GM19239 (cell line): ENCODE measurements at regions not wholly inside any gene's neighbourhood (a gene's known extent, or its start where the extent isn't known, plus 50 kb on each side); places are given as distances from the start of the nearest gene placed in this dataset.
"Not testable (repeated sequence)": the region's sequence is repeated elsewhere in the genome, so short reads cannot be mapped to it uniquely, and the experiment has no call there.

Experiments used
- DNase-seq: peaks from one replicate; pipeline ENCODE4 v3.0.0; 2011; ENCODE audit warnings: low spot score; ENCODE audit not compliant: insufficient read length
- FAIRE-seq: peaks from 2 replicates; lab custom pipeline; 2011; peaks lifted over from hg19 to GRCh38; lab: Jason Lieb, UNC

DNA sequence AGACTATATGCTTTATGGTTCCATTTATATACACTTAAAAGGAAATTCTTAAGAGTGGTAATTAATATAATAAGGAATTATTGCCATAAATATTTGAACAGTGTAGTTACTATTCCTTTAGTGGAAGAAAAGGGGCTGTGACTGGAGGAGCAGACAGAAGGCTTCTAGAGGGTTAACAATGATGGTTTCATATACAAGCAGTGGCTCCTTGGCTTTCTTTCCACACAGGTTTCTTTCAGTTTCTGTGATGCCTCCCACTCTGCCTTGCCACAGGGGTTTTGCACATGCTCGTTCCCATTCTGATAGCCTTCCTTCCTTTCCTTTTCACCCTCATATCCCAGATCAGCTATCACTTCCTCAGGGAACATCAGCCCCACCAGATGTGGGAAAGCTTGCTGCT, 108.8 kb upstream of the LYSMD4 start:
- DNase-seq: no peak
- FAIRE-seq: no peak

DNA sequence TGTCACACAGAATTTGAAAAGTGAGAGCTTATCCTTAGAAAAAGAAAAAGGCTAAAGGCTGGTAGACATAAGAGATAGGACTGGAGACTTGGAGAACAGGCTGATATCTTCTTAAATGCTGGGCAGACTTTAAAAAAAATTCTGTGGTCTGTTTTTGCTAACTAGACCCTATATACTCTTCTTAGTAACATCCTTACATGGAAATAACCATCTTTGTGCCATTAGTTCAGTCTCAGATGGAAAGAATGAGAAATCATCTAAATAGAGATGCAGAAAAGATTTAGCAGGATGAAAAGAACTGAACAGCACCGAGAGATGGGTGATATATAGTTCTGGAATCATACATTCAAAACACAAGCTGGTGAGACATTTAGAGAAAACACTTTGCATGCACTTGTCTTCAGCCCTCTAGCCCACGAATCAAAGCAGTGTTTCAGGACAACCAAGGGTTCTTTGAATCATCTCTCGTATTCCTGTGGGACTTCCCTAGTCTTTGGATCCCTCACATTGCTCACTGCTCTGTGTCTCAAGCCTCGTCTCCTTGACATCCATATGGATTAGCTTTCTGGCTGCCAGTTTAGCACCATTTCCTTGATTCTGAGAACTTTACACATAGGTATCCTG, 93.0 kb upstream of the LYSMD4 start:
- DNase-seq (no peak), FAIRE-seq (no peak)

DNA sequence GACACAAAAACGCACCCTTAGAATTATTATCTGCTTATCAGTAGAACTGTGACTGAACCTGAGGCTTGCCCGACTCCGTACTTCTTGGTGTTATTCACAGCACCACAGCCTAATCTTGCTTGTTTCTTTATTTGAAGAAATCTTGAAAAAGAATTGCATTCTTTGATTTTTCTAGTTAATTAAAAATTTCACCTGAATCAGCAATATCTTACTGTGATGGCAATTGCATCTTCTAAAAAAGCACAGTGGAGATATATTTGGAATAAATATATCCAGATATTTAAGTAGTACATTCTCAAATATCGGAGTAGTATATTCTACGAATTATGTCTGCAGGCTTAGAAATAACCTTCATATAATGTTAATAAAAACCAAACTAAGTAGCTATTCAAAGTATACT, 90.1 kb upstream of the LYSMD4 start:
- DNase-seq (no peak), FAIRE-seq (no peak)

DNA sequence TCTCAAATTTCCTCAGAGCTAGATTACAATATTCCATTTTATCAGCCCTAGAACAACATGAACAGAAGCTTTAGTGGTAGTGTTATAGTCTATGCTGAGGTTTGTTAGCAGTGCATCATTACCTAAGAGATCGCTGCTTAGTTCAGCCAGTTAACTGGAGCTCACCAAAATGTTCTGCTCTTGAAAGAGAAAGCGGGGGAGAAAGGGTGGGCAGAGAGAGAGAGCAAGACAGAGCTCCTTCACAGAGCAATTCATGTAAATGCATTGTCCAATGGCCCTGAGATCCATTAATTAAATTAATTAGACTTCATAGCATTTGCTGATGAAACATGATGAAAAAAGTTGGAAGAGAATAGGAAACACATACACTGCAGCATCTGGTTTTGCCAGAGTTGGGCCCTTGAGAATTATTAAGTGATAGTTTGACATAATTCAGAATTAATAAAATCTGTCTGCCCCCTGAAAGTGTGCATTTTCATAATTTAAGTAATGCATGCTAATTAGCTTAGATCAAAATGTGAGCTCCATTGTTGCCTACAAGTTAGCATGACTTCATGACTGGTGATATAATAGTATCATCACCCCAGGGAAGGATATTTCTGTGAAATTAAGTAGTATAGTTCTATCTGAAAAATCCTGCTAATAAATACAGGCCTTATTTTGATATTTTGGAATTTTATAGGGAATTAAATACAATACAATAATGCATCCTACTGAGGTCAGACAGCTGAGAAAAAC, 86.9 kb upstream of the LYSMD4 start:
- no peak for DNase-seq
- no peak for FAIRE-seq

- FAIRE-seq (no peak), DNase-seq (no peak)
These were observed 85.6 kb upstream of the LYSMD4 start for GRCh38 chr15:99818872-99819271.

GRCh38 chr15:99816862-99817261, 83.6 kb upstream of the LYSMD4 start:
- DNase-seq, FAIRE-seq: not testable (repeated sequence)

DNA sequence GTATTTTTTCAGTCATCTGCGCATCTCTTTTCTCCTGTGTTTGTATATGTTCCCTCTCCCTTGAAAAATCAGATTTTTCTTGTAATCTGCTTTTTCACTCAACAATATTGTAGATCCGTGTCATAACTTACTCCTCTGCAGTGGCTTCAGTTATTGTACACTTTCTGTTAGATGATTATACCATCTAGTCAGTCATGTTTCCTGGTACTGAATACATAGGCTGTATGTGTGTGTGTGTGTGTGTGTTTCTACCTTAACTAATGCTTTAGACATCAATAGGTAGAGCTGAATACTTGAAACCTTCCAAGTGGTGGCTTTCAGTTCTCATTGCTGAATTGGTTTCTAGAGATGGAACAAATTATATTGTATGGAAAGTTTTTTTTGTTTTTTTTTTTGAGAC, 77.4 kb upstream of the LYSMD4 start:
- FAIRE-seq: not testable (repeated sequence)

DNA sequence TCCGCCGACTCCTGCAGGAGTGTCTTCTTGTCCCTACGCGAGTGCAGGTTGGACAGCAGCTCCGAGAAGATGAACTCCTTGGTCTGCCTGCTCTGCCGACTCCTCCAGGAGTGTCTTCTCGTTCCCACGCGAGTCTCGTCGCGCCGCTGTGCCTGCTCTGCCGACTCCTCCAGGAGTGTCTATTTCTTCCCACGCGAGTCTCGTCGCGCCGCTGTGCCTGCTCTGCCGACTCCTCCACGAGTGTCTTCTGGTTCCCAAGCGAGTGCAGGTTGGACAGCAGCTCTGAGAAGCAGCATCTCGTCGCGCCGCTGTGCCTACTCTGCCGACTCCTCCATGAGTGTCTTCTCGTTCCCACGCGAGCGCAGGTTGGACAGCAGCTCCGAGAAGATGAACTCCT, 66.6 kb upstream of the LYSMD4 start:
- not testable (repeated sequence) for DNase-seq, FAIRE-seq

More for the DNA sequence above, 77.4 kb upstream of the LYSMD4 start:
- DNase-seq: not testable (repeated sequence)

GRCh38 chr15:99799182-99799853, 66.1 kb upstream of the LYSMD4 start:
- not testable (repeated sequence) for DNase-seq, FAIRE-seq

DNA sequence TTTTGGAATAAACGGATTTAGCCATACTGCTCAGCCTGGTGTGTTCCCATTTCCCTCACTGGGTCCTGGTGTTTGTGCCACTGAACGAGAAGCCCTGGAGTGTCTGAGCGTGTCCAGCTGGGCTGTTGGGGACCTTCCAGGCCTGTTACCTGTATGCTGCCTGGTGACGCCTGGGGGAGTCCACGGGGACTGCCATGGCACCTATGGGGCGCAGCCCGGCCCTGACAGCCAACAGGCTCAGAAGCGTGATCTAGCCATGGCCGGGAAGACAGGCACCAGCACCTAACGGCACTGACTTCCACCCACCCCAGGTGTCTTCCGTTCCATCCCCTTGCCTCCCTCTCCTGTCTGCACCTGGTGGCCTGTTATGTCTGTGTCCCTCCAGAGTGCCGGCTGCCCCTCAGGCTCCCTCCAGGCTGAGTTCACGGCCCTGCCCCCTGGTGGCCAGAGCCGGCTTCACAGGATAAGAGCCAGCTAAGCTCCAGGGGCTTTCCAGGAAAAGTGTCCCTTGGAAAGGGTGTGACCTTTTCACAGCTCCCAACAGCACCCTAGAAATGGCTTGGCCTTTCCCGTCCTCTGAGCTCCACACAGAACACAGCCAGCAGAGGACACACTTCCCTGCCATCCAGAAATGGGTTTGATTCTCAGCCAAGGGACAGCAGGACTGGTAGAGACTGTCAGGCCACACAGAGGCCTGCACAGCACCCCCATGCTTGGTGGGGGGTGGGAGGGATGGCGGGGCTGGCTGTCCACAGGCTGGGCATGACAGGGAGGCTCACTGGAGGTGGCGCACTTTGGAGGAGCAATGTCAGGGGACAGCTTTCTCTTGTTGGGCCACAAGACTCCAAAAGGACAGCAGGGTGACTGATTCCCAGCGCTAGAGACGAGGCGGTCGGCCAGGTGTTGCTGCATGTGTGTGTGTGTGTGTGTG, 64.0 kb upstream of the LYSMD4 start:
- peak; percentile 66 for FAIRE-seq

DNA sequence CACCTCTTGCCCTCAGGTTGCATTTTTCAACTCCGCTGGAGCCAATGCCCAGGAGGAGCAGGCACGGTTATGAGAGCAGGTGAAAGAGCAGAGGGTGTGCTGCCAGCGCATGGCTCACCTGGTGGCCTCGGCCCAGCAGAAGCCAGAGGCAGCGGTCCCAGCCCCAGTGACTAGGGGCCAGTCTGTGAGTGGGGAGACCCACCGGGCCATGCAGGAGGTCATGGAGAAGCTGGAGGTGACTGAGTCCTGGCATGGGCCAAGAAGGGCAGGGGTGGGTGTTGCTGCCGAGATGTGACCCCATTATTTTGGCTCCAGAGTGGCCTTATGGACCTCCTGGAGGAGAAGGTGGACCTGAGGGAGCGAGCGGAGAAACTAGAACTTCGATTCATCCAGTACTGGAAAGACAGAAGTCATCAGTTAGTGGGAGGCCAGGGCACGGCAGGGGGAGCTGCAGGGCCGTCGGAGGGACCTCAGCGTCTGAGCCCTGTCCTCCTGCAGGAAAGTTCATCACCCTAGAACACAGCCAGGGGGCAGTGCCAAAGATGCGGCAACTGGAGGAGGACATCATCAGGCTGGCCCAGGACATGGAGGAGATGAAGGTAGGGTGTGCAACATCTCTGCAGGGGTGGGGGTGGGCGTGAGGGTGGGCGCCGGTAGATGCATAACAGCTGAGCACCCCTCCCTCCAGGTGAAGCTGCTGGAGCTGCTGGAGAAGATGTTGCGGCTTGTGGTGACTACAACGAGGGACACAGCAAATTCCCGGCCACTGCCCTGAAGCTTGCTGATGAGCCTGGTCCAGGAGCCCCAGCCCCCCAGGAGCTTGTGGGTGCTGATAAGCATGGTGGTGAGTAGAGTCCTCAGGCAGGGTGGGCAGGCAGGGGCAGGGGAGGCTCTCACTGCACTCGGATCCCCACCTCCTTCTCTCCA, 58.9 kb upstream of the LYSMD4 start:
- FAIRE-seq, DNase-seq: not testable (repeated sequence)

More for the DNA sequence above, 64.0 kb upstream of the LYSMD4 start:
- not testable (repeated sequence) for DNase-seq

GRCh38 chr15:99790751-99791150, 57.5 kb upstream of the LYSMD4 start:
- DNase-seq, FAIRE-seq: not testable (repeated sequence)

GRCh38 chr15:99788156-99788555, 54.9 kb upstream of the LYSMD4 start:
- no peak for DNase-seq
- no peak for FAIRE-seq

- not testable (repeated sequence) for FAIRE-seq
These were observed 51.6 kb upstream of the LYSMD4 start for GRCh38 chr15:99784800-99785199.

GRCh38 chr15:99783918-99784619, 50.8 kb upstream of the LYSMD4 start:
- not testable (repeated sequence) for DNase-seq, FAIRE-seq

More at GRCh38 chr15:99784800-99785199, 51.6 kb upstream of the LYSMD4 start:
- DNase-seq: not testable (repeated sequence)
